GM12874 (cell line): ENCODE measurements at regions not wholly inside any gene's neighbourhood (a gene's known extent, or its start where the extent isn't known, plus 50 kb on each side); places are given as distances from the start of the nearest gene placed in this dataset.

Source experiments
- TF ChIP-seq, protein P1 (sequence below): IDR thresholded peaks from 2 replicates; pipeline ENCODE4 v1.5.1; 2011; ENCODE audit warnings: low read depth, mild to moderate bottlenecking, control low read depth, low read length, moderate library complexity; ENCODE audit not compliant: insufficient read depth

DNA sequence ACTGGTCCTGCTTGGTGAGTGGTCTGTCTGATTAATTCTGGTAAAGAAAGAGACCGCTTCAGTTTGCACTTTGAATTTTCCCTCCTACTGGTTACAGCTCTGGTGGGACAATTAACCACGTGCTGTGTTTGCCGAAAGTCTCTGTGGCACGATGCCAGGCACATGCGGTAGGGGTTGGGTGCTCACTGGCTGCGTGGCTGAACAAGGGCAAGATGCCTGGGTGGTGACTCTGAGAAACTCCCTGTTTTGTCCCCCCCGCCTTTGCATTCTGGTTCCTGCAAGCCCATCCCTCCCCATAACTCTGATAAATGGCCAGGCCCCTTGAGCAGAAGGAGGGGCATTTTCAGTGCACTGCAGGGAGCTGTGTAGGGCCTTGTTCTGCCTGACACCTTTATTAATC lies 206.1 kb downstream of the TFCP2L1 start:
- TF ChIP-seq, protein P1, sequence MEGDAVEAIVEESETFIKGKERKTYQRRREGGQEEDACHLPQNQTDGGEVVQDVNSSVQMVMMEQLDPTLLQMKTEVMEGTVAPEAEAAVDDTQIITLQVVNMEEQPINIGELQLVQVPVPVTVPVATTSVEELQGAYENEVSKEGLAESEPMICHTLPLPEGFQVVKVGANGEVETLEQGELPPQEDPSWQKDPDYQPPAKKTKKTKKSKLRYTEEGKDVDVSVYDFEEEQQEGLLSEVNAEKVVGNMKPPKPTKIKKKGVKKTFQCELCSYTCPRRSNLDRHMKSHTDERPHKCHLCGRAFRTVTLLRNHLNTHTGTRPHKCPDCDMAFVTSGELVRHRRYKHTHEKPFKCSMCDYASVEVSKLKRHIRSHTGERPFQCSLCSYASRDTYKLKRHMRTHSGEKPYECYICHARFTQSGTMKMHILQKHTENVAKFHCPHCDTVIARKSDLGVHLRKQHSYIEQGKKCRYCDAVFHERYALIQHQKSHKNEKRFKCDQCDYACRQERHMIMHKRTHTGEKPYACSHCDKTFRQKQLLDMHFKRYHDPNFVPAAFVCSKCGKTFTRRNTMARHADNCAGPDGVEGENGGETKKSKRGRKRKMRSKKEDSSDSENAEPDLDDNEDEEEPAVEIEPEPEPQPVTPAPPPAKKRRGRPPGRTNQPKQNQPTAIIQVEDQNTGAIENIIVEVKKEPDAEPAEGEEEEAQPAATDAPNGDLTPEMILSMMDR, result no peak

DNA sequence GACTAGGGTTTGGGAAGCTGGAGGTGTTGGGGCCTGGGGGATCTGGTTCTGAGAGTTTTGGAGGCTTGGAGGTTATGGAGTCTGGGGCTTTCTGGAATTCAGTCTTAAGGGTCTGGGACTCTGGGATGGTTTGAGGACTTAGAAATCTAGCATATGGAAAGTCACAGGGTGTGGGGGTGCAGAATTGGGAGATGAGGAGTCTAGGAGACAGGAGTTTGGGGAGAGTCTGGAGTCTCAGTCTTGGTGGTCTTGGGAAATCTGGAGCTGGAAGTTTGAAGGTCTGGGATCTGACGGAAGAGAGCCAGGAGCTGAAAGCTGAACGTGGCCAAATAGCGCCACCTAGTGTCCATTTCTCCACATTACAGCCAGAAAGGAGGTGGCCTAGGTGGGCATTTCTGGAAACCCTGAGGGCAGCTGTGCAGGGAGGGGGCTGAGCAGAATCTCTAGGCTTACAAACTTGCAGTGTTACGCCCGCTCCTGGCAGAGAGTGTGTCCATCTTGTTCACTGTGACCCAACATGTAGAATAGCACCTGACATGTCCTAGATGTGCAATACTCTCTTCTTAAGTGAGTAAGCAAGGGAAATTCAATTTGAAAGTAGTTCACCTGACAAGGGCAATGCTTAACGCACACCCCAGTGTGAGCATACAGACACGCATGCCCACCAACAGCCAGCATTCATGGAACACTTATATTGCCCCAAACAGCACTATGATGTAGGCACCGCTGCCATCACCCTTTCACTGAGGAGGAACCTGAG lies 204.8 kb downstream of the TFCP2L1 start:
- TF ChIP-seq, protein P1, result peak; percentile 88

DNA sequence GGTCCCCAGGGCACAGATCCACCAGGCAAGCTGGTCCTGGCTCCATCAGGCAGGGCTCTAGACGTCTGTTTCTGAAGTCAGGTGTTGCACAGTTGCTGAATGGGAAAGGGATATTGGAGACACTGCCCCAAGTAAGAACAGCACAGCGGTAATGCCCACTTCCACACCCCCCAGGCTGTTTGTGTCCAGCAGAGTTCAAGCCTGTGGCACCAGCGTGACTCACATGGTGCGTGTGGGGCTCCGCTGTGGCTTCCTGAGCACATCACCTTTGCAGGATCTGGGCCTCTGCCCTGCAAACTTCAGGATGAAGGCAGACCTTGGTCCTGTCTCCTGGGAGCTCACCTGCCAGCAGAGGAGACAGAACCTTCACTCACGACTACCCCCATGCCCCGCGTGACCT lies 203.3 kb downstream of the TFCP2L1 start:
- TF ChIP-seq, protein P1, result no peak

DNA sequence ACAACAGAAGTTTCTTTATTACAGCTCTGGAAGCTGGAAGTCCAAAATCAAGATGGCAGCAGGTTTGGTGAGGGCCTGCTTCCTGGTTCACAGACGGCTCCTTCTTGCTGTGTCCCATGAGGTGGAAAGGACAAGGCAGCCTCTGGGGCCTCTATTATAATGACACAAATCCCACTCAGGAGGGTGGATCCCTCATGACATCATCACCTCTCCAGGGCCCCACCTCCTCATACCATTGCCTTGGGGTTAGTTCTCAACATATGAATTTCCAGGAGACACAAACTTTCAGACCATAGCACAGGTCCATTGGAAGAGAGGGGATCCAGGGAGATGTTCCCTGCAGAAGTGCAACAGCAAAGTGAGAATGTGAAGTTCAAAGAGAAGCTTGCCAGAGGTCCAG lies 202.8 kb downstream of the TFCP2L1 start:
- TF ChIP-seq, protein P1, result no peak

DNA sequence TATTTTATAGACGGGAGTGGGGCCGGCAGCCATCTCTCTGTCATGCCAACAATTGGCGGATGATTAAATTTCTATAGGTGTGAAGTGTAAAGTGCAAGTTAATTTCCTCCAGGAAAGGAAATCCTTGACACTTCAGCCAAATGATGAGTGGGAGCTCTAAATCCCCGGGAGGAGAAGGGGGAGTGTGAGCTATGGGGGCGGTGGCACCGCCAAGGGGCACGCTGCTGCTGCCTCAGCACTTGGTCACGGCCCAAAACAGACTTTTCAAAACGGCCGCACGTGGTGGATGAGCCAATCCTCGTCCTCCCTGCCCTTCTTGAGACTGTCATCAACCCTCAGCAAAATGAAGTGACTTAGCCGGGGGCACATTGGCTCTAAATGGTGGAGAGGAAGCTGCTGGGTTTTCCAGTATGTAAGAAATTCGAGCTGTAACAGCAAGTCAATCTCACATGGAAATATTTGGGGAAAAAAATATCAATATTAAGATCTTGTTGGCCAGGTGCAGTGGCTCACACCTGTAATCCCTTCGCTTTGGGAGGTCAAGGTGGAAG lies 200.8 kb downstream of the TFCP2L1 start:
- TF ChIP-seq, protein P1, result no peak

DNA sequence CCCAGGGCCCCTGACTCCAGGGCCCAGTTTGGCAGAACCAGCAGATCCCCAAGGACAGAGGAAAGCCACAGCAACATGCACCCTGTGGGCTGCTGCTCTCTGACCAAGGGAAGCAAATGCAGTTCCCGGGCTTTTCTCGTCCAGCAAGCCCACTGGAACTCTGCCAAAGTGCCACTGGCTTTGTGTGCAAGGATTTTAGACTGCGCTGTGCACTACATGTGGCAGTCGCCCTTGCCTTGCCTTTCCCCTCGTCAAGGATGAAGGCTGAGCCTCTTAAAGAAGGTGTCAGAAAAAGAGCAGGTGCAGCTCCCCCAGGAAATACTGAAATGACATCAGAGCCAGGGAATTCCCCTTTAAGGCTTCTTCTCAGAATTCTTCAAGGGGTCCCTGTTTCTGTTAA lies 199.2 kb downstream of the TFCP2L1 start:
- TF ChIP-seq, protein P1, result no peak

DNA sequence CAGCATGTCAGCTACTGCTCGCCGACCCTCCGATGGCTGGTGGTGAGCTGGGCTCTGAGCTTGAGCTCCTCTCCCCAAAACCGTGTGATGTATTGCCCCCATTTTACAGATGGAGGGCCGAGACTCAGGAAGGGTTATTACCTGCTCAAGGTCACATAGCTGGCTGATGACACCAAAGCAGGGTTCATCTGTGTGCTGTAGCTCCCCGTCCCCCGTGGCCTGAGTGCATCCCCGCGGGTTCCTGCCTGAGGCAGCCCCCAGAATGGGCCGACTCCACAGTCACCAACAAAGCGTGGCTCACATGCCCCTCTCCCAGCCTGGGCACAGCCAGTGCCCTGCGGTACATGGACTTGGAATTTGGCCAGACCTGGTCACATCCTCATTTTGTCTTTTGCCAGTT lies 198.6 kb downstream of the TFCP2L1 start:
- TF ChIP-seq, protein P1, result no peak
